ENCODE measurements at regions not wholly inside any gene's neighbourhood (a gene's known extent, or its start where the extent isn't known, plus 50 kb on each side); places are given as distances from the start of the nearest gene placed in this dataset.

- H3K9me3 ChIP-seq (ENCODE audit: control insufficient read depth, low read length) = no peaks in the 10 kb centered on the region
- H3K9ac ChIP-seq (ENCODE audit: low read length) = no peak overlapping the region
- no peaks in the 10 kb centered on the region for H3K36me3 ChIP-seq (ENCODE audit: control insufficient read depth, insufficient read depth, low read length, severe bottlenecking)
- H3K4me3 ChIP-seq (ENCODE audit: low read length) = no peak overlapping the region
- no peak for DNase-seq (ENCODE audit: low read depth)
- H3K4me1 ChIP-seq (ENCODE audit: control insufficient read depth, insufficient read depth, low read length) = no peaks in the 10 kb centered on the region
- H3K27me3 ChIP-seq (replicated peaks; ENCODE audit: control insufficient read depth, insufficient read depth, low read length) = no peaks in the 10 kb centered on the region
Observed at GRCh38 chr18:38362286-38362792, 796.7 kb upstream of the CELF4 start.

GRCh38 chr18:38358805-38359657, 793.4 kb upstream of the CELF4 start:
- Histone ChIP-seq H3K27me3 (replicated peaks; ENCODE audit: control insufficient read depth, insufficient read depth, low read length) (no peaks in the 10 kb centered on the region), H3K4me1 (ENCODE audit: control insufficient read depth, insufficient read depth, low read length) (no peaks in the 10 kb centered on the region), H3K9ac (ENCODE audit: low read length) (no peak overlapping the region), H3K4me3 (ENCODE audit: low read length) (no peak overlapping the region), H3K36me3 (ENCODE audit: control insufficient read depth, insufficient read depth, low read length, severe bottlenecking) (no peaks in the 10 kb centered on the region), H3K9me3 (ENCODE audit: control insufficient read depth, low read length) (no peaks in the 10 kb centered on the region)
- no peak for DNase-seq (ENCODE audit: low read depth)

GRCh38 chr18:38353149-38353548, 787.6 kb upstream of the CELF4 start:
- no peak overlapping the region for H3K9ac ChIP-seq (ENCODE audit: low read length)
- no peak for DNase-seq (ENCODE audit: low read depth)
- H3K27me3 ChIP-seq (replicated peaks; ENCODE audit: control insufficient read depth, insufficient read depth, low read length) = no peaks in the 10 kb centered on the region
- no peaks in the 10 kb centered on the region for H3K4me1 ChIP-seq (ENCODE audit: control insufficient read depth, insufficient read depth, low read length)
- H3K36me3 ChIP-seq (ENCODE audit: control insufficient read depth, insufficient read depth, low read length, severe bottlenecking) = no peaks in the 10 kb centered on the region
- H3K9me3 ChIP-seq (ENCODE audit: control insufficient read depth, low read length) = no peaks in the 10 kb centered on the region
- H3K4me3 ChIP-seq (ENCODE audit: low read length) = no peak overlapping the region

GRCh38 chr18:38350141-38350540, 784.5 kb upstream of the CELF4 start:
- Histone ChIP-seq H3K27me3 (replicated peaks; ENCODE audit: control insufficient read depth, insufficient read depth, low read length) (no peaks in the 10 kb centered on the region), H3K9me3 (ENCODE audit: control insufficient read depth, low read length) (no peaks in the 10 kb centered on the region), H3K9ac (ENCODE audit: low read length) (no peak overlapping the region), H3K4me3 (ENCODE audit: low read length) (no peak overlapping the region), H3K36me3 (ENCODE audit: control insufficient read depth, insufficient read depth, low read length, severe bottlenecking) (no peaks in the 10 kb centered on the region), H3K4me1 (ENCODE audit: control insufficient read depth, insufficient read depth, low read length) (no peaks in the 10 kb centered on the region)
- no peak for DNase-seq (ENCODE audit: low read depth)

- Histone ChIP-seq H3K4me1 (ENCODE audit: control insufficient read depth, insufficient read depth, low read length) (no peaks in the 10 kb centered on the region), H3K36me3 (ENCODE audit: control insufficient read depth, insufficient read depth, low read length, severe bottlenecking) (no peaks in the 10 kb centered on the region), H3K4me3 (ENCODE audit: low read length) (no peak overlapping the region), H3K9ac (ENCODE audit: low read length) (no peak overlapping the region), H3K27me3 (replicated peaks; ENCODE audit: control insufficient read depth, insufficient read depth, low read length) (no peaks in the 10 kb centered on the region), H3K9me3 (ENCODE audit: control insufficient read depth, low read length) (no peaks in the 10 kb centered on the region)
- DNase-seq (ENCODE audit: low read depth) = no peak
Observed at GRCh38 chr18:38330573-38330972, 765.0 kb upstream of the CELF4 start.

DNA sequence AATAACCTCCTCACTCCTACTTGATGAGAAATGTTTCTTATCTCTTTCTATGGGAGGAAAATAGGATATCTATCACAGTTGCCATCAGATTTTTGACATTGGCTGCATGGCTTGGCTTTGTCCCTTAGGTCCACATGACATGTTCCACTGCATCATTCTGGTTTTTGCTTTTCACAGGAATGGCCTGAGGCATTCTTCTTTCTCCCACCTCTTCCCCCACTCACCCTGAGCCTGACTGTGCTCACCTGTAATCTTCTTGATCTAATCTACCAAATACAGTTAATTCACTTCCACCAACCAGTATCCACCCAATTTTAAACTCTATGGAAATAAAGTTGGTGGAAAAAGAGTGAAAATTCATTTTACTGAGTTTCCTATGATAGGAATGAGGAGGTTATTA, 763.5 kb upstream of the CELF4 start:
- H3K4me3 ChIP-seq (ENCODE audit: low read length) = no peak overlapping the region
- DNase-seq (ENCODE audit: low read depth) = no peak
- no peaks in the 10 kb centered on the region for H3K27me3 ChIP-seq (replicated peaks; ENCODE audit: control insufficient read depth, insufficient read depth, low read length)
- H3K4me1 ChIP-seq (ENCODE audit: control insufficient read depth, insufficient read depth, low read length) = no peaks in the 10 kb centered on the region
- no peaks in the 10 kb centered on the region for H3K36me3 ChIP-seq (ENCODE audit: control insufficient read depth, insufficient read depth, low read length, severe bottlenecking)
- H3K9ac ChIP-seq (ENCODE audit: low read length) = no peak overlapping the region
- no peaks in the 10 kb centered on the region for H3K9me3 ChIP-seq (ENCODE audit: control insufficient read depth, low read length)

- no peak for DNase-seq (ENCODE audit: low read depth)
- peaks cover 3% of the 10 kb centered on the region for H3K9me3 ChIP-seq (ENCODE audit: control insufficient read depth, low read length)
Observed at GRCh38 chr18:38322206-38322605, 756.6 kb upstream of the CELF4 start.

GRCh38 chr18:38321262-38321661, 755.7 kb upstream of the CELF4 start:
- Histone ChIP-seq H3K4me1 (ENCODE audit: control insufficient read depth, insufficient read depth, low read length) (no peaks in the 10 kb centered on the region), H3K9ac (ENCODE audit: low read length) (no peak overlapping the region), H3K4me3 (ENCODE audit: low read length) (no peak overlapping the region), H3K36me3 (ENCODE audit: control insufficient read depth, insufficient read depth, low read length, severe bottlenecking) (no peaks in the 10 kb centered on the region), H3K27me3 (replicated peaks; ENCODE audit: control insufficient read depth, insufficient read depth, low read length) (no peaks in the 10 kb centered on the region), H3K9me3 (ENCODE audit: control insufficient read depth, low read length) (peaks cover 3% of the 10 kb centered on the region)
- no peak for DNase-seq (ENCODE audit: low read depth)

More at GRCh38 chr18:38322206-38322605, 756.6 kb upstream of the CELF4 start:
- Histone ChIP-seq H3K9ac (ENCODE audit: low read length) (no peak overlapping the region), H3K4me1 (ENCODE audit: control insufficient read depth, insufficient read depth, low read length) (no peaks in the 10 kb centered on the region), H3K36me3 (ENCODE audit: control insufficient read depth, insufficient read depth, low read length, severe bottlenecking) (no peaks in the 10 kb centered on the region), H3K27me3 (replicated peaks; ENCODE audit: control insufficient read depth, insufficient read depth, low read length) (no peaks in the 10 kb centered on the region), H3K4me3 (ENCODE audit: low read length) (no peak overlapping the region)

- Histone ChIP-seq H3K9ac (ENCODE audit: low read length) (no peak overlapping the region), H3K4me1 (ENCODE audit: control insufficient read depth, insufficient read depth, low read length) (no peaks in the 10 kb centered on the region), H3K9me3 (ENCODE audit: control insufficient read depth, low read length) (peaks cover 3% of the 10 kb centered on the region), H3K36me3 (ENCODE audit: control insufficient read depth, insufficient read depth, low read length, severe bottlenecking) (no peaks in the 10 kb centered on the region), H3K4me3 (ENCODE audit: low read length) (no peak overlapping the region), H3K27me3 (replicated peaks; ENCODE audit: control insufficient read depth, insufficient read depth, low read length) (no peaks in the 10 kb centered on the region)
- no peak for DNase-seq (ENCODE audit: low read depth)
Observed at GRCh38 chr18:38318416-38318815, 752.8 kb upstream of the CELF4 start.

DNA sequence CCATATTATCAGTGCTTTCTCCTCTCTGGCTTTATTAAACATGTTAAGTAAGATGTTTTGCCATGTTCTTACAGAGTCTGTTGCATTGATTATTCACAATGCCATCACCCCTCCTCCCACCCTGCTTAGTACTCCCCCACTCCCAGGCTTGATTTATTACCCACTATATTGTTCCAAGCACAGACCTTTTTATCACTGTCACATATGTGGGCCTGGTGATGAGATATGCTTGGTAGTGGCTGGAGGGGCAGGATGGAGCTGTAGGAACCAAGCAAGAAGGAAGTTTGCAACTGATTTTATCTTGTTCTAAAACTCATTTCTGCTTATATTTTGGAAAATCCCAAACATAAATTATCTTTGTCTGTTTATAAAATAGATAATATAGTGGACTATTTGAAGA, 748.2 kb upstream of the CELF4 start:
- Histone ChIP-seq H3K9ac (ENCODE audit: low read length) (no peak overlapping the region), H3K27me3 (replicated peaks; ENCODE audit: control insufficient read depth, insufficient read depth, low read length) (no peaks in the 10 kb centered on the region), H3K9me3 (ENCODE audit: control insufficient read depth, low read length) (no peaks in the 10 kb centered on the region), H3K4me3 (ENCODE audit: low read length) (no peak overlapping the region), H3K4me1 (ENCODE audit: control insufficient read depth, insufficient read depth, low read length) (no peaks in the 10 kb centered on the region), H3K36me3 (ENCODE audit: control insufficient read depth, insufficient read depth, low read length, severe bottlenecking) (no peaks in the 10 kb centered on the region)
- no peak for DNase-seq (ENCODE audit: low read depth)

DNA sequence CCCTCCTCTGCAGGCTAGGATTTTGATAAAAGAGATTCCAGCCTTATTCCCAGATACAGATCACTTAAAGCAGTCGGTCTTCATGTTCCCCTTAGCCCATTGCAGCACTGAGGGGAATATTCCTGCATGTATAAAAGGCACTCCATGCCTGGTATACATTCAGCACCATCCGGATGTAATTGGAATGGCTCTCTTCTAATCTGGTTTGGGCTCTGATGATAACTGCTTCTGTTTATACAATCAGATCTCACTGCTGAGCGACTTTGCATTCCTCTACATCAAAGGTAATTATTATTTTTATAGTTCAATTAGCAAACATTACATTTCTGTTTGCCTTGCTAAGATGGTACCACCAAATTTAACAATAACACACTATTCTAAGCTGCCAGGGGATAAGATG, 746.9 kb upstream of the CELF4 start:
- Histone ChIP-seq H3K4me3 (ENCODE audit: low read length) (no peak overlapping the region), H3K36me3 (ENCODE audit: control insufficient read depth, insufficient read depth, low read length, severe bottlenecking) (no peaks in the 10 kb centered on the region), H3K9me3 (ENCODE audit: control insufficient read depth, low read length) (no peaks in the 10 kb centered on the region), H3K27me3 (replicated peaks; ENCODE audit: control insufficient read depth, insufficient read depth, low read length) (no peaks in the 10 kb centered on the region), H3K4me1 (ENCODE audit: control insufficient read depth, insufficient read depth, low read length) (no peaks in the 10 kb centered on the region), H3K9ac (ENCODE audit: low read length) (no peak overlapping the region)
- no peak for DNase-seq (ENCODE audit: low read depth)

GRCh38 chr18:38310936-38311335, 745.3 kb upstream of the CELF4 start:
- Histone ChIP-seq H3K4me3 (ENCODE audit: low read length) (no peak overlapping the region), H3K27me3 (replicated peaks; ENCODE audit: control insufficient read depth, insufficient read depth, low read length) (no peaks in the 10 kb centered on the region), H3K9ac (ENCODE audit: low read length) (no peak overlapping the region), H3K4me1 (ENCODE audit: control insufficient read depth, insufficient read depth, low read length) (no peaks in the 10 kb centered on the region), H3K36me3 (ENCODE audit: control insufficient read depth, insufficient read depth, low read length, severe bottlenecking) (no peaks in the 10 kb centered on the region), H3K9me3 (ENCODE audit: control insufficient read depth, low read length) (no peaks in the 10 kb centered on the region)
- no peak for DNase-seq (ENCODE audit: low read depth)
